Mucosa of descending colon (tissue), 3 donors: ENCODE measurements at regions not wholly inside any gene's neighbourhood (a gene's known extent, or its start where the extent isn't known, plus 50 kb on each side); places are given as distances from the start of the nearest gene placed in this dataset.
"Not testable (repeated sequence)": the region's sequence is repeated elsewhere in the genome, so short reads cannot be mapped to it uniquely, and the experiment has no call there.

Experiments used
- ATAC-seq: fragments of 200-7000 bp; cut with Tn5 transposase; one replicate; pipeline ENCODE4 v1.9.1; 2020; ENCODE audit warnings: mild to moderate bottlenecking, moderate library complexity
- DNase-seq, 3 donors: peaks; one replicate each; pipeline ENCODE4 v3.0.0-alpha.2; 2020
- H3K36me3 ChIP-seq: fragments of 200-600 bp; one replicate; pipeline ENCODE4 v1.8.0; 2021; ENCODE audit warnings: low read depth, mild to moderate bottlenecking
- H3K4me1 ChIP-seq: fragments of 200-600 bp; one replicate; pipeline ENCODE4 v1.8.0; 2021; ENCODE audit warnings: low read depth, mild to moderate bottlenecking
- H3K4me3 ChIP-seq: fragments of 200-600 bp; one replicate; pipeline ENCODE4 v1.8.0; 2021; ENCODE audit warnings: mild to moderate bottlenecking
- H3K9me3 ChIP-seq: fragments of 200-600 bp; one replicate; pipeline ENCODE4 v1.8.0; 2021; ENCODE audit warnings: mild to moderate bottlenecking
- CTCF ChIP-seq: fragments of 200-600 bp; IDR thresholded peaks from one replicate; pipeline ENCODE4 v1.8.0; 2022; ENCODE audit warnings: antibody characterized with exemption, mild to moderate bottlenecking
- intact Hi-C, 2 donors: fragments of 100-400 bp; cut with DNase I in 1 of 2; cut with micrococcal nuclease in 1 of 2; formaldehyde crosslinking; loops; one replicate each; pipeline versions ENCODE4 v1.11.0 to v1.11.1; 2022; cut with DNase I, micrococcal nuclease
- donor health status: DM: no; HTN: no; CAD: no; lungs with moderate emphysema.
- donor health status: DM: no; HTN: no; CAD: no.
- donor health status: DM: no; HTN: yes; CAD: no.

- Histone ChIP-seq H3K4me3 (no peak overlapping the region), H3K4me1 (no peaks in the 10 kb centered on the region), H3K36me3 (no peaks in the 10 kb centered on the region), H3K9me3 (no peaks in the 10 kb centered on the region)
- TF ChIP-seq CTCF: no peak
- no peak for DNase-seq
- intact Hi-C loops: no loop called here
- no peak for ATAC-seq
Observed at GRCh38 chrX:129000018-129000417, 523.3 kb downstream of the SMARCA1 start.

GRCh38 chrX:128992107-128992971 lies 531.0 kb downstream of the SMARCA1 start:
- no peaks in the 10 kb centered on the region for H3K4me1 ChIP-seq
- H3K9me3 ChIP-seq: no peaks in the 10 kb centered on the region
- ATAC-seq (no peak), DNase-seq (peak in 1 of 3 donors; percentile 24)
- TF ChIP-seq CTCF: no peak
- intact Hi-C loops: no loop called here
- H3K4me3 ChIP-seq: no peak overlapping the region
- H3K36me3 ChIP-seq: no peaks in the 10 kb centered on the region

- Histone ChIP-seq H3K4me3 (no peak overlapping the region), H3K9me3 (no peaks in the 10 kb centered on the region), H3K4me1 (no peaks in the 10 kb centered on the region), H3K36me3 (no peaks in the 10 kb centered on the region)
- intact Hi-C loops: loop anchor here in 1 of 2 donors (10.0 kb wide), 1 partner anchor 161 kb away; no protein-coding TSS in a partner anchor
- no peak for TF ChIP-seq CTCF
- ATAC-seq (peak; percentile 79), DNase-seq (peak in 2 of 3 donors; percentile 51 to 59)
Observed at GRCh38 chrX:128975745-128976144, 547.5 kb downstream of the SMARCA1 start.

GRCh38 chrX:128973033-128973432 lies 550.3 kb downstream of the SMARCA1 start:
- no peaks in the 10 kb centered on the region for H3K4me1 ChIP-seq
- no peaks in the 10 kb centered on the region for H3K9me3 ChIP-seq
- no peak for TF ChIP-seq CTCF
- no peaks in the 10 kb centered on the region for H3K36me3 ChIP-seq
- H3K4me3 ChIP-seq: no peak overlapping the region
- ATAC-seq (no peak), DNase-seq (no peak)
- intact Hi-C loops: loop anchor here in 1 of 2 donors (10.0 kb wide), 1 partner anchor 158 kb away; no protein-coding TSS in a partner anchor

GRCh38 chrX:128961290-128961689 lies 562.0 kb downstream of the SMARCA1 start:
- intact Hi-C loops: no loop called here
- TF ChIP-seq CTCF: no peak

GRCh38 chrX:128954697-128955096 lies 568.6 kb downstream of the SMARCA1 start:
- H3K36me3 ChIP-seq, H3K4me3 ChIP-seq, H3K9me3 ChIP-seq, ATAC-seq, intact Hi-C loops, H3K4me1 ChIP-seq, DNase-seq: not testable (repeated sequence)

More at GRCh38 chrX:128961290-128961689, 562.0 kb downstream of the SMARCA1 start:
- Histone ChIP-seq H3K4me1 (no peaks in the 10 kb centered on the region), H3K9me3 (no peaks in the 10 kb centered on the region), H3K4me3 (no peak overlapping the region), H3K36me3 (no peaks in the 10 kb centered on the region)
- ATAC-seq (no peak), DNase-seq (no peak)
